ENCODE measurements at regions not wholly inside any gene's neighbourhood (a gene's known extent, or its start where the extent isn't known, plus 50 kb on each side); places are given as distances from the start of the nearest gene placed in this dataset.

- no peak for TF ChIP-seq CTCF (IDR thresholded peaks at IDR 0.05; ENCODE audit: insufficient read depth, low read depth, low read length)
- no peak for TF ChIP-seq EZH2 (IDR thresholded peaks at IDR 0.05; ENCODE audit: insufficient read depth, low read length)
Observed at GRCh38 chr14:61102549-61103466, 121.8 kb downstream of the SLC38A6 start.

Data from astrocyte (in vitro differentiated cells and primary cell).